ENCODE measurements at regions not wholly inside any gene's neighbourhood (a gene's known extent, or its start where the extent isn't known, plus 50 kb on each side); places are given as distances from the start of the nearest gene placed in this dataset.
A peak's percentile ranks its signal among the peaks of the same experiment; 100 is the strongest.

- no peak for TF ChIP-seq CTCF (IDR thresholded peaks at IDR 0.05; ENCODE audit: extremely low read depth, missing control alignments)
- no peak for DNase-seq (ENCODE audit: low spot score)
Measured at GRCh38 chr1:235014756-235015155, 113.9 kb downstream of the TOMM20 start.

GRCh38 chr1:235013512-235013911 lies 115.1 kb downstream of the TOMM20 start:
- no peak for TF ChIP-seq CTCF (IDR thresholded peaks at IDR 0.05; ENCODE audit: extremely low read depth, missing control alignments)
- no peak for DNase-seq (ENCODE audit: low spot score)

- no peak for DNase-seq (ENCODE audit: low spot score)
- no peak for TF ChIP-seq CTCF (IDR thresholded peaks at IDR 0.05; ENCODE audit: extremely low read depth, missing control alignments)
Measured at GRCh38 chr1:235012436-235013210, 116.0 kb downstream of the TOMM20 start.

GRCh38 chr1:235011599-235012435 lies 116.8 kb downstream of the TOMM20 start:
- no peak for TF ChIP-seq CTCF (IDR thresholded peaks at IDR 0.05; ENCODE audit: extremely low read depth, missing control alignments)
- peak; percentile 79 for DNase-seq (ENCODE audit: low spot score)

GRCh38 chr1:235011064-235011598 lies 117.5 kb downstream of the TOMM20 start:
- no peak for TF ChIP-seq CTCF (IDR thresholded peaks at IDR 0.05; ENCODE audit: extremely low read depth, missing control alignments)
- DNase-seq (ENCODE audit: low spot score), result peak; percentile 64

- TF ChIP-seq CTCF (IDR thresholded peaks at IDR 0.05; ENCODE audit: extremely low read depth, missing control alignments), result no peak
- no peak for DNase-seq (ENCODE audit: low spot score)
Measured at GRCh38 chr1:235009561-235010306, 118.9 kb downstream of the TOMM20 start.
